ENCODE measurements at regions not wholly inside any gene's neighbourhood (a gene's known extent, or its start where the extent isn't known, plus 50 kb on each side); places are given as distances from the start of the nearest gene placed in this dataset.
"Not testable (repeated sequence)": the region's sequence is repeated elsewhere in the genome, so short reads cannot be mapped to it uniquely, and the experiment has no call there.

DNA sequence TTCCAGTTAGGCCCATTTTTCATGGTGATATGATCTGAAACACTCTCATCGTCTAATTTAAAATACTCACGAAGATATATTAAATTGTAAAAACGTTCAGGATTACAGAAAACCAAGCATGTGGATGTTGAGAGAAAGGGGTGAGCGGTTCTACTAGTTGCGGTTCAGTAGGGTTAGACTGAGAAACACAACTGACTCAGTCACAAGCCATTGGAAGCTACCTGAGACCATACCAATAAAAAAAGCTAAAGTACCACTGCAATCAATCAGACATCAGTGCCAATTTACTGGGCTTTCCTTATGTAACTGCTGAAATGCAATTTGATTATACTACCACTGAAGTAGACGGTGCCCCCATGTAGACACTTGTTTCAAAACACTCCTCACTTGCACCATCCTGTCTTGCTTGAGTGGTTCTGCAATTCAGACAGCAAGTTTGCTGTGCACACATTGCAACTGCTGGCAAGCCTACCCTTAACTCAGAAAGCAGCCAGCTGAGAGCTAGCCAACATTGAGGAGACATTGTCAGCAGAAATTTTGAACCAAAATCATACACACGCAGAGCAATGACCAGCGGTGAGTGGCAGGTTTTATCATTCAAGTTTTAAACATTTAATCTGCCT is 368.7 kb upstream of the ARHGEF26 start:
- intact Hi-C loops (cut with DNase I): no loop called here
- no peak for DNase-seq (ENCODE audit: low spot score)

DNA sequence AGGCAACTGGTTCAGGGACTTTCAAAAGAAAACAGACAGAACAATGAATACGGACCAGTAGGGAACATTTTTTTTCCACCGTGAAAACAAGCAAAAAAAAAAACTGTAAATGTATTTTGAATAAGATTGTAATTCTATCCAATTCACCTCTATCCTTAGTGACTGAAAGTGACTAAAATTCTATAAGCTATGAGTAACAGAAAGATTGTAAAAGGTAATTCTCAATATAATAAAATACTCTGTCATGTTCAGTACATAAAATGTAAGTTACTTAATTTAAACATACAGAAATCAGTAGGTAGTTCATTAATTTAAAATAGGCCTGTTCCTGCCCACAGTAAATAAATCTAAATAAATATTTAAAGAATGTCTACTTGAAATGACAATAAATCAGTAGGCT is 368.2 kb upstream of the ARHGEF26 start:
- DNase-seq (ENCODE audit: low spot score): no peak
- intact Hi-C loops (cut with DNase I): no loop called here

- intact Hi-C loops (cut with DNase I): no loop called here
- DNase-seq (ENCODE audit: low spot score): no peak
These were observed 364.4 kb upstream of the ARHGEF26 start for GRCh38 chr3:153756816-153757215.

DNA sequence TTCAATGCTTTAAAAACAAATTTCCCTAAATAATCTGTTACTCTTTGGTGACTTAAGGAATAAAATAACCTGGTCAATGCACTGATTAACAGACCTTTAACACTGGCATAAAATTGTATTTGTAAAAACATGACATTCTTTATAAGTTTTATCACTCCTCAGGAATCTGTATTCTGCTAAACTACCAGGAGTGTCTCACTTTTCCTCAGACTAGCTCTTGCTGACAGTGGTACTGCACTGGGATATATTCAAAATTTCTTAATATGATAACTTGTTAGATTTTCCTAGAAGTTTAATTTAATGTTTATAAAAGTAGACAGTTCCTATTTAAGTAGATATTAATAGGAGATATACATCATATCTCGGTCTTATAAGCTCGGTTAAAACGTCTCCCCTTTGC is 363.4 kb upstream of the ARHGEF26 start:
- intact Hi-C loops (cut with DNase I): no loop called here
- no peak for DNase-seq (ENCODE audit: low spot score)

GRCh38 chr3:153760948-153761347 is 360.2 kb upstream of the ARHGEF26 start:
- intact Hi-C loops (cut with DNase I): loop anchor here (10.0 kb wide), 2 partner anchors 596 to 716 kb away; partner anchors contain the start of gene RAP2B (in 1 of the 2)

GRCh38 chr3:153762411-153763235 is 358.6 kb upstream of the ARHGEF26 start:
- intact Hi-C loops (cut with DNase I): loop anchor here (10.0 kb wide), 2 partner anchors 598 to 718 kb away; partner anchors contain the start of gene RAP2B (in 1 of the 2)
- no peak for DNase-seq (ENCODE audit: low spot score)

More at GRCh38 chr3:153760948-153761347, 360.2 kb upstream of the ARHGEF26 start:
- no peak for DNase-seq (ENCODE audit: low spot score)

- DNase-seq (ENCODE audit: low spot score): no peak
- intact Hi-C loops (cut with DNase I): loop anchor here (10.0 kb wide), 2 partner anchors 603 to 723 kb away; partner anchors contain the start of gene RAP2B (in 1 of the 2)
These were observed 353.3 kb upstream of the ARHGEF26 start for GRCh38 chr3:153767601-153768560.

GRCh38 chr3:153768561-153769469 is 352.4 kb upstream of the ARHGEF26 start:
- intact Hi-C loops (cut with DNase I): loop anchor here (10.0 kb wide), 2 partner anchors 604 to 724 kb away; partner anchors contain the start of gene RAP2B (in 1 of the 2)
- DNase-seq (ENCODE audit: low spot score): no peak

- intact Hi-C loops (cut with DNase I): no loop called here
- DNase-seq (ENCODE audit: low spot score): no peak
These were observed 338.1 kb upstream of the ARHGEF26 start for GRCh38 chr3:153783106-153783505.

- DNase-seq (ENCODE audit: low spot score): no peak
- intact Hi-C loops (cut with DNase I): no loop called here
These were observed 337.3 kb upstream of the ARHGEF26 start for GRCh38 chr3:153783741-153784480.

DNA sequence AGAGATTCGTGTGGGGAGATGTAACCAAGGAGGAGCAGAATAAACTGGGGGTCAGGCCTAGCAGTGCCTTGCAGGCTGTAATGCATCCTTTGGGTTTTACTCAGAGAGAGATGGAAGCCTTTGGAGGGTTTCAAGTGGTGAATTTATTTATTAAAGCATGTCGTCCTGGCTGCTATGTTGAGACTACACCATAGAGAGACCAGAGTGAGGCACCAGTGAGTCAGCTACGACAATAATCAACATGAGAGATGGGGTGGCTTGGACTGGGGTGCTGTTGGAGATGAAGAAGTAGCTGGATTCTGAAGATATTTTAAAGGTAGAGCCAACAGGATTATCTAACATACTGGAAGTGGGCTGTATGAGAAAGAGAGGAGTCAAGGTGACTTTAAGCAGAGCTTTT is 335.3 kb upstream of the ARHGEF26 start:
- intact Hi-C loops (cut with DNase I): no loop called here
- DNase-seq (ENCODE audit: low spot score): no peak

- no peak for DNase-seq (ENCODE audit: low spot score)
- intact Hi-C loops (cut with DNase I): no loop called here
These were observed 331.8 kb upstream of the ARHGEF26 start for GRCh38 chr3:153789380-153789779.

DNA sequence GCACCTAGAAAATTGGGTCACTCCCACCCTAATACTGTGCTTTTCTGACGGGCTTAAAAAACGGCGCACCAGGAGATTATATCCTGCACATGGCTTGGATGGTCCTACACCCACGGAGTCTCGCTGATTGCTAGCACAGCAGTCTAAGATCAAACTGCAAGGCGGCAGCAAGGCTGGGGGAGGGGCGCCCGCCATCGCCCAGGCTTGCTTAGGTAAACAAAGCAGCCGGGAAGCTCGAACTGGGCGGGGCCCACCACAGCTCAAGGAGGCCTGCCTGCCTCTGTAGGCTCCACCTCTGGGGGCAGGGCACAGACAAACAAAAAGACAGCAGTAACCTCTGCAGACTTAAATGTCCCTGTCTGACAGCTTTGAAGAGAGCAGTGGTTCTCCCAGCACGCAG is 324.1 kb upstream of the ARHGEF26 start:
- DNase-seq (ENCODE audit: low spot score); intact Hi-C loops (cut with DNase I): not testable (repeated sequence)

GRCh38 chr3:153809097-153809496 is 312.1 kb upstream of the ARHGEF26 start:
- intact Hi-C loops (cut with DNase I): no loop called here

DNA sequence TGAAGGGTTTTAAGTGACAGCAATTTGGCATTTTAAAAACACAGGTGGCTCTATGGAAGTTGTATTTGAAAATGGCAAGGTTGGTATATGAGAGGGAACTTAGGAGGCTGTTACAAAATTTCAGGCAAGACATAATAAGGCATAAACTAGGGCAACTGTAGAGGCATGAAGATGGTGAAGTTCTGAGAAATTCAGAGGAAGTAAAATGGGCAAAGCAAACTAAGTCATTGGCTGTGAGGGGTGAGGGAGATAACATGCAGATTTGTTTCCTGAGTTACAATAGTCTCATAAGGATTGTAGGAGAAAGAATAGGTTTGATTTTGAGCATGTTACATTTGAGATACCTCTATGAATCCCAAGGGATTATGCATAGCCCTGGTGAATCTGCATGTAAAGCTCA is 302.9 kb upstream of the ARHGEF26 start:
- intact Hi-C loops (cut with DNase I): loop anchor here in 1 of 2 donors (5.0 kb wide), 1 partner anchor 119 kb away; no protein-coding TSS in a partner anchor
- no peak for DNase-seq (ENCODE audit: low spot score)

More at GRCh38 chr3:153809097-153809496, 312.1 kb upstream of the ARHGEF26 start:
- no peak for DNase-seq (ENCODE audit: low spot score)

DNA sequence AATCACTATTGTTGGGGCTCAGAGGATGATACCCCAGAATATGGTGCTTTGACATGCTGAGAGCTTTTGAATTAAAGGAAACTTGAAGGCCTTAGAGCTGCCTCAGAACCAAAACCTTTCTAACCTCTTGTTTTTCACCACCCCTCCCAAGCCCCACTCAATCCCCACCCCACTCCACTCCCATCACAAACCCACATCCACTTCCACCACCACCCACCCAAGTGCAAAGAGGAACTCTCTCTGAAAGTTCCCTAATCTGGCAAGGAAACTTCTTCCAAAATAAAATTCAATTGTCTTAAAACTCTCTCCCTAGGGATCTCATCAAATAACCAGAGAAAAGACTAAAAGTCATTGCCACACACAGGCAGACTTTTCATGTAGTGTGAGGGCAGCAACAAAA is 301.2 kb upstream of the ARHGEF26 start:
- intact Hi-C loops (cut with DNase I): no loop called here
- DNase-seq (ENCODE audit: low spot score): no peak

DNA sequence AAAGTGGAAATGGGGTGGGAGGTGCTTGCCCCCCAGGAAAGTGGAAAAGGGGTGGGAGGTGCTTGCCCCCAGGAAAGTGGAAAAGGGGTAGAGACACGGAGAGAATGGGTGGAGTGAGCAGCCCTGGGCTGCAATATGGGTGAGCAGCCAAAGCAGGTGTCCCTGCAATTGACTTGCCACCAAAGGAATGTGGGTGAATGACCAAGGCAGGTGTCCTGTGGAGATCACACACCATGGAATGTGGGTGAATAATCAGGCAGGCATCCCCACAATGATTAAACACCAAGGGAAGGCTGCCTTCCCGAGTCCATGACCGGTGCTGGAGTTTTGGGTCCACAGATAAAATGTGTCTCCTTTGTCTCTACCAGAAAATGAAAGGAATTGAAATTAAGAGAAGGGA is 292.8 kb upstream of the ARHGEF26 start:
- DNase-seq (ENCODE audit: low spot score); intact Hi-C loops (cut with DNase I): not testable (repeated sequence)
